HG02610 (cell line): ENCODE measurements at regions not wholly inside any gene's neighbourhood (a gene's known extent, or its start where the extent isn't known, plus 50 kb on each side); places are given as distances from the start of the nearest gene placed in this dataset.
"Not testable (repeated sequence)": the region's sequence is repeated elsewhere in the genome, so short reads cannot be mapped to it uniquely, and the experiment has no call there.

Experiments used
- ATAC-seq: cut with Tn5 transposase; IDR thresholded peaks from one replicate; pipeline ENCODE4 v1.9.1; 2021; ENCODE audit warnings: mild to moderate bottlenecking, moderate library complexity; ENCODE audit not compliant: unreplicated experiment

GRCh38 chr13:103517066-103517767 is 451.0 kb upstream of the SLC10A2 start:
- ATAC-seq = peak; percentile 61

GRCh38 chr13:103516015-103516795 is 450.0 kb upstream of the SLC10A2 start:
- ATAC-seq = no peak

GRCh38 chr13:103515410-103515809 is 449.2 kb upstream of the SLC10A2 start:
- no peak for ATAC-seq

GRCh38 chr13:103514619-103515018 is 448.4 kb upstream of the SLC10A2 start:
- ATAC-seq = no peak

GRCh38 chr13:103514188-103514587 is 448.0 kb upstream of the SLC10A2 start:
- ATAC-seq = no peak

- no peak for ATAC-seq
These were observed 443.9 kb upstream of the SLC10A2 start for GRCh38 chr13:103510007-103510535.

GRCh38 chr13:103497404-103497803 is 431.2 kb upstream of the SLC10A2 start:
- no peak for ATAC-seq

- no peak for ATAC-seq
These were observed 421.6 kb upstream of the SLC10A2 start for GRCh38 chr13:103487841-103488240.

GRCh38 chr13:103473081-103473480 is 406.9 kb upstream of the SLC10A2 start:
- no peak for ATAC-seq

- ATAC-seq = no peak
These were observed 405.7 kb upstream of the SLC10A2 start for GRCh38 chr13:103471896-103472295.

- no peak for ATAC-seq
These were observed 403.6 kb upstream of the SLC10A2 start for GRCh38 chr13:103469771-103470170.

GRCh38 chr13:103466761-103467160 is 400.5 kb upstream of the SLC10A2 start:
- ATAC-seq = no peak

- not testable (repeated sequence) for ATAC-seq
These were observed 394.0 kb upstream of the SLC10A2 start for GRCh38 chr13:103460246-103460645.

- ATAC-seq = not testable (repeated sequence)
These were observed 390.8 kb upstream of the SLC10A2 start for GRCh38 chr13:103457050-103457449.

- no peak for ATAC-seq
These were observed 385.4 kb upstream of the SLC10A2 start for GRCh38 chr13:103451656-103452055.

- ATAC-seq = no peak
These were observed 377.4 kb upstream of the SLC10A2 start for GRCh38 chr13:103443604-103444003.

- no peak for ATAC-seq
These were observed 371.4 kb upstream of the SLC10A2 start for GRCh38 chr13:103437651-103438050.

- ATAC-seq = no peak
These were observed 369.9 kb upstream of the SLC10A2 start for GRCh38 chr13:103436057-103436654.

- no peak for ATAC-seq
These were observed 365.6 kb upstream of the SLC10A2 start for GRCh38 chr13:103431856-103432255.

GRCh38 chr13:103430368-103430767 is 364.2 kb upstream of the SLC10A2 start:
- ATAC-seq = no peak

GRCh38 chr13:103410002-103410401 is 343.8 kb upstream of the SLC10A2 start:
- ATAC-seq = no peak

GRCh38 chr13:103406967-103407366 is 340.8 kb upstream of the SLC10A2 start:
- ATAC-seq = no peak
